ENCODE measurements at regions not wholly inside any gene's neighbourhood (a gene's known extent, or its start where the extent isn't known, plus 50 kb on each side); places are given as distances from the start of the nearest gene placed in this dataset.
A peak's percentile ranks its signal among the peaks of the same experiment; 100 is the strongest.

- DNase-seq (ENCODE audit: low spot score): peak; percentile 4
Measured at GRCh38 chr10:81026591-81026990, 488.9 kb downstream of the SH2D4B start.

GRCh38 chr10:81027223-81027622, 489.5 kb downstream of the SH2D4B start:
- DNase-seq (ENCODE audit: low spot score): no peak

GRCh38 chr10:81027706-81028105, 490.0 kb downstream of the SH2D4B start:
- DNase-seq (ENCODE audit: low spot score): no peak

- DNase-seq (ENCODE audit: low spot score): no peak
Measured at GRCh38 chr10:81031774-81032173, 494.1 kb downstream of the SH2D4B start.

- DNase-seq (ENCODE audit: low spot score): no peak
Measured at GRCh38 chr10:81034383-81034782, 496.7 kb downstream of the SH2D4B start.

GRCh38 chr10:81036257-81036656, 498.6 kb downstream of the SH2D4B start:
- DNase-seq (ENCODE audit: low spot score): no peak

- no peak for DNase-seq (ENCODE audit: low spot score)
Measured at GRCh38 chr10:81040031-81040430, 502.3 kb downstream of the SH2D4B start.

GRCh38 chr10:81040940-81041339, 503.2 kb downstream of the SH2D4B start:
- DNase-seq (ENCODE audit: low spot score): no peak

GRCh38 chr10:81042647-81043046, 504.9 kb downstream of the SH2D4B start:
- no peak for DNase-seq (ENCODE audit: low spot score)

GRCh38 chr10:81065474-81065873, 527.8 kb downstream of the SH2D4B start:
- DNase-seq (ENCODE audit: low spot score): no peak

GRCh38 chr10:81068460-81068859, 530.8 kb downstream of the SH2D4B start:
- no peak for DNase-seq (ENCODE audit: low spot score)

GRCh38 chr10:81071087-81071796, 533.5 kb downstream of the SH2D4B start:
- no peak for DNase-seq (ENCODE audit: low spot score)

- no peak for DNase-seq (ENCODE audit: low spot score)
Measured at GRCh38 chr10:81073155-81073554, 535.5 kb downstream of the SH2D4B start.

GRCh38 chr10:81081887-81082620, 544.4 kb downstream of the SH2D4B start:
- no peak for DNase-seq (ENCODE audit: low spot score)

GRCh38 chr10:81082621-81083376, 545.1 kb downstream of the SH2D4B start:
- DNase-seq (ENCODE audit: low spot score): no peak

- DNase-seq (ENCODE audit: low spot score): no peak
Measured at GRCh38 chr10:81093056-81093455, 555.4 kb downstream of the SH2D4B start.

GRCh38 chr10:81095238-81095637, 557.5 kb downstream of the SH2D4B start:
- DNase-seq (ENCODE audit: low spot score): no peak

GRCh38 chr10:81096558-81096957, 558.9 kb downstream of the SH2D4B start:
- no peak for DNase-seq (ENCODE audit: low spot score)

GRCh38 chr10:81101062-81101461, 563.4 kb downstream of the SH2D4B start:
- no peak for DNase-seq (ENCODE audit: low spot score)

- no peak for DNase-seq (ENCODE audit: low spot score)
Measured at GRCh38 chr10:81104494-81104893, 566.8 kb downstream of the SH2D4B start.

GRCh38 chr10:81108516-81109199, 571.0 kb downstream of the SH2D4B start:
- DNase-seq (ENCODE audit: low spot score): no peak

GRCh38 chr10:81109200-81109752, 571.6 kb downstream of the SH2D4B start:
- no peak for DNase-seq (ENCODE audit: low spot score)
